PFSK-1 (cell line): ENCODE measurements at regions not wholly inside any gene's neighbourhood (a gene's known extent, or its start where the extent isn't known, plus 50 kb on each side); places are given as distances from the start of the nearest gene placed in this dataset.

ENCODE experiments used
- FOXP2 ChIP-seq: optimal IDR thresholded peaks from 2 replicates; pipeline ENCODE3; 2011; ENCODE audit warnings: borderline replicate concordance, control low read depth, inconsistent platforms; ENCODE audit not compliant: insufficient read depth; ENCODE audit errors: extremely low read length, extremely low read depth
- POLR2AphosphoS5 ChIP-seq: IDR thresholded peaks from 2 replicates; pipeline ENCODE4 v1.6.1; 2012; ENCODE audit warnings: low read depth, mild to moderate bottlenecking, control low read depth, low read length, moderate library complexity
- SIN3A ChIP-seq: IDR thresholded peaks from 2 replicates; pipeline ENCODE4 v1.6.1; 2012; ENCODE audit warnings: mild to moderate bottlenecking, low read length, moderate library complexity, borderline replicate concordance; ENCODE audit not compliant: insufficient read depth
- TAF1 ChIP-seq: IDR thresholded peaks from 2 replicates; pipeline ENCODE4 v1.6.1; 2012; ENCODE audit warnings: low read length, control low read depth, borderline replicate concordance; ENCODE audit not compliant: insufficient read depth
- TF ChIP-seq, protein P1 (sequence below), 2 experiments: IDR thresholded peaks; 2 replicates each; pipeline versions ENCODE4 v1.6.1 to v1.8.0; 2011 to 2012; ENCODE audit warnings: low read depth in 2 of 2, low read length in 2 of 2, control low read depth in 1 of 2, inconsistent platforms in 1 of 2, mild to moderate bottlenecking in 1 of 2, moderate library complexity in 1 of 2; ENCODE audit not compliant: insufficient read depth in 1 of 2

DNA sequence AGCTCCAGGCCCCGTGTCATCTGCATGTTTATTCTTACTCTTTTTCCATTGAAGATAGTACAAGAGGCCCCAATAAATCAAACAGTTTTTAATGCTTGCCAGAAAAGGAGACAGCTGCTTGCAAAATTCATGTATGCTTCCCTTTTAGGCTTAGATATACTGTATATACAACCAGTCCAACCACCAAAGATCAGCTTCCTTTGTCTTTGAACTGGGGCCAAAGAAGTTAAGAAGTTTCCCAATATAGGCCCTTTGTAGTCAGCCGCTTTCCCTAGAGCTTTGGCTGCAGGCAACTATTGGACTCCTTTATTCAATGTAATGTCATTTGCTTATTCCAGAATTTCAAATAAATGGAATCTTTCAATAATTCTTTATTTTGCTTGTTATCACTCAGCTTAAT, 1395.0 kb downstream of the GATA3 start:
- TF ChIP-seq, protein P1, sequence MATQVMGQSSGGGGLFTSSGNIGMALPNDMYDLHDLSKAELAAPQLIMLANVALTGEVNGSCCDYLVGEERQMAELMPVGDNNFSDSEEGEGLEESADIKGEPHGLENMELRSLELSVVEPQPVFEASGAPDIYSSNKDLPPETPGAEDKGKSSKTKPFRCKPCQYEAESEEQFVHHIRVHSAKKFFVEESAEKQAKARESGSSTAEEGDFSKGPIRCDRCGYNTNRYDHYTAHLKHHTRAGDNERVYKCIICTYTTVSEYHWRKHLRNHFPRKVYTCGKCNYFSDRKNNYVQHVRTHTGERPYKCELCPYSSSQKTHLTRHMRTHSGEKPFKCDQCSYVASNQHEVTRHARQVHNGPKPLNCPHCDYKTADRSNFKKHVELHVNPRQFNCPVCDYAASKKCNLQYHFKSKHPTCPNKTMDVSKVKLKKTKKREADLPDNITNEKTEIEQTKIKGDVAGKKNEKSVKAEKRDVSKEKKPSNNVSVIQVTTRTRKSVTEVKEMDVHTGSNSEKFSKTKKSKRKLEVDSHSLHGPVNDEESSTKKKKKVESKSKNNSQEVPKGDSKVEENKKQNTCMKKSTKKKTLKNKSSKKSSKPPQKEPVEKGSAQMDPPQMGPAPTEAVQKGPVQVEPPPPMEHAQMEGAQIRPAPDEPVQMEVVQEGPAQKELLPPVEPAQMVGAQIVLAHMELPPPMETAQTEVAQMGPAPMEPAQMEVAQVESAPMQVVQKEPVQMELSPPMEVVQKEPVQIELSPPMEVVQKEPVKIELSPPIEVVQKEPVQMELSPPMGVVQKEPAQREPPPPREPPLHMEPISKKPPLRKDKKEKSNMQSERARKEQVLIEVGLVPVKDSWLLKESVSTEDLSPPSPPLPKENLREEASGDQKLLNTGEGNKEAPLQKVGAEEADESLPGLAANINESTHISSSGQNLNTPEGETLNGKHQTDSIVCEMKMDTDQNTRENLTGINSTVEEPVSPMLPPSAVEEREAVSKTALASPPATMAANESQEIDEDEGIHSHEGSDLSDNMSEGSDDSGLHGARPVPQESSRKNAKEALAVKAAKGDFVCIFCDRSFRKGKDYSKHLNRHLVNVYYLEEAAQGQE (IDR thresholded peaks at IDR 0.05; ENCODE audit: insufficient read depth in 1 of 2, low read depth in 2 of 2, low read length in 2 of 2) = no peak
- TF ChIP-seq SIN3A = no peak
- TF ChIP-seq POLR2AphosphoS5 = no peak
- no peak for TF ChIP-seq TAF1
- no peak for TF ChIP-seq FOXP2

DNA sequence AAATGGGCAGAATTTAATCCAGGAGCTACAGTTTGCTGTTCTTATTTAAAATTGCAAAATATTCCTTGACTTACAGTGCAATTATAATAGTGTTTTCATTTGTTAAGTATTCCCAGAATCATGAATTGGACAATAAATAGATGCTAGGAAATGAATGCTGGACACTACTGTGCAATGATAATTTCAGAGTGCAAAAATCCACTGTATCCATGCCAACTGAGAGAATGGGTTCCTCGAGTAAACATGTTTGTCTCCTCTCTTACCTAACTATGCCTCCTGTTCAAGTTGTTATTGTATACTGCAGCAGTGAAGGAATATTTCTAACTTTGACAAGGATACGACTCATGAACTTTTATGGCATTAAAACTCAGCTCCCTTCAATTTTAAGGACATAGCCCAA, 1396.3 kb downstream of the GATA3 start:
- TF ChIP-seq SIN3A (no peak), FOXP2 (no peak), TAF1 (no peak), POLR2AphosphoS5 (no peak)
- TF ChIP-seq, protein P1 (IDR thresholded peaks at IDR 0.05; ENCODE audit: insufficient read depth in 1 of 2, low read depth in 2 of 2, low read length in 2 of 2) = no peak

DNA sequence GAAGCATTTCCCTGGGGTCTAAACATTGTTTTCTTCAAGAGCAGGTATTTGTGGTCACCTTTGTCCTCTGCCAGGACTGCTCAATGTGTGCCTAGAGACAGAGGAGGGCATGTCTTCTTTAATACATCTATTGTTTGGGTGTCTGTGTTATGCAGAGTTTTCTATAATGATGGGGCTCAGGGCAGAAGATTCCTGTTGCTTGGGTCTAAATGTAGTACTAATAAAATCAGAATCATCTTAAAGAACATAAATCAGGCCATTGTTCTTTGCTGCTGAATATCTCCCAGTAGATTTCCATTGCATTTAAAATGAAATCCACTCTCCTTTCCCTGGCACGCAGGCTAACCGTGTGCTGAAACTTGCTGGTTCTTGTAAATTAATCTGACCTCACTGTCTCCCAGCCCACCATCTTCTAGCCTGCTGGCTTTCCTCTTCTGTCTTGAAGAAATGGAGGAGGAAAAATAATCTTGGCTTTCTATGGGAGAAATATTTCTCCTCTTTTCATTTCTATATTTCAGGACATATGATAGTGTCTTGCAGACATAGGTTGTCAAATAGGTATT, 1396.8 kb downstream of the GATA3 start:
- TF ChIP-seq SIN3A (no peak), TAF1 (no peak)

DNA sequence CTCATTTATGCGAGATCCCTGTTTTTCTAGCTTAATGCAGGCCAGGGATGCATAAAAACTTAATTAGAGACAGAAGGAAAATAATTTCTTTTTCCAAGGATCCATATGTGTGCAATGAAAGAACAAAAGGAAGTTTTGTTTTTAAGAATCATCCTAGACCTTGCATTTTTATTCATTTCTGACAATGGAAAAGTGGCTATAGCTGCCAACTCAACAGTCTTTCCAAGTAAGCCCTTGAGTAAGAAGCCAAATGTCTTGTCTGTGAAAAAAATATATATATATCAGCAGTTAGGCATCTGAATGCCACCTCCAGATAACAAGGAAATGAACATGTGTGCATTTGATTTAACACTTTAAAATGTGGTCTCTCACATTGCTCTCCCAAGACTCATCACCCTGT, 1397.6 kb downstream of the GATA3 start:
- TF ChIP-seq FOXP2 (no peak), SIN3A (no peak), POLR2AphosphoS5 (no peak), TAF1 (no peak)
- TF ChIP-seq, protein P1 (IDR thresholded peaks at IDR 0.05; ENCODE audit: insufficient read depth in 1 of 2, low read depth in 2 of 2, low read length in 2 of 2) = no peak

DNA sequence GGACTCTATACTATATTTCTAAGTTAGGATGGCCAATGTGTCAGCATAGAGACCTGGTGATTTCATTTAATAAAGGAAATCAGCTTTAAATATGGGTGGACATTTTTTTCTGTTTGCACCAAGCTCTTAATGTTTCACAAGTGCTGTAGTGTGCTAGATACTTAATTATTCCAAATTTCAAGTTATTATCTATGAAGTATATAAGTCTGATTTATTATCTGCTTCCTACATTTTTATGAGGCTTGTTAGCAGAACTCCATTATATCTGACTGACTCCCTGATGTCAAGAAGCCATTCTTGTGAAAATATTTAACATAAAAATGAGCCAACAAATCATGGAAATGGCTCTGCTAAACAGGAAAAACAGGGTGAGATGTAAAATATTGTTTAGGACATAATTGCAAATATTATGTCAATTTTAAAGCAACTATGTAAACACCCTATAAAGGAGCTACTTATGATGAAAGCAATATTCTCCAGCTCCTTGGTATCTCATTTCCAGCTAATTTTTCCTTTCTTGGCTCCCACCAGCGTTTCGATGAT, 1415.2 kb downstream of the GATA3 start:
- TF ChIP-seq SIN3A (no peak), POLR2AphosphoS5 (no peak), TAF1 (no peak), FOXP2 (no peak)
- TF ChIP-seq, protein P1 (IDR thresholded peaks at IDR 0.05; ENCODE audit: insufficient read depth in 1 of 2, low read depth in 2 of 2, low read length in 2 of 2) = no peak
